A549 (cell line): ENCODE measurements at regions not wholly inside any gene's neighbourhood (a gene's known extent, or its start where the extent isn't known, plus 50 kb on each side); places are given as distances from the start of the nearest gene placed in this dataset.

Source experiments
- ATAC-seq, 2 experiments: fragments of 200-7000 bp in 1 of 2; fragments of >200 bp in 1 of 2; cut with Nextera tagmentation in 1 of 2; cut with Tn5 transposase in 1 of 2; 3 replicates each; pipeline versions ENCODE4 v1.8.0 to v1.9.1; 2018 to 2020; ENCODE audit warnings: mild to moderate bottlenecking in 1 of 2, moderate library complexity in 1 of 2
- CTCF ChIA-PET: fragments of 300-600 bp; sonication (Branson Sonifier 250); formaldehyde crosslinking; extraction: SDS; loops from one replicate; lab custom pipeline; 2021; ENCODE audit warnings: antibody characterized with exemption, inconsistent platforms; lab: Yijun Ruan, JAX
- POLR2A ChIA-PET: fragments of 350-600 bp; formaldehyde crosslinking; extraction: SDS; loops from one replicate; lab custom pipeline; 2021; ENCODE audit warnings: antibody characterized with exemption, inconsistent platforms; lab: Yijun Ruan, JAX
- DNase-seq, 2 experiments: peaks; one replicate each; pipeline versions ENCODE4 v3.0.0 to v3.0.0-alpha.2; 2011 to 2016; ENCODE audit warnings: low read depth in 1 of 2, low spot score in 1 of 2
- FAIRE-seq: peaks from 2 replicates; lab custom pipeline; 2011; peaks lifted over from hg19 to GRCh38; lab: Jason Lieb, UNC
- H3K27ac ChIP-seq, 2 experiments: fragments of >200 bp; sonication (Bioruptor Twin); formaldehyde crosslinking; 3 replicates each; pipeline ENCODE4 v1.5.1; 2016 to 2017
- H3K4me1 ChIP-seq: fragments of >200 bp; sonication (Bioruptor Twin); formaldehyde crosslinking; 3 replicates; pipeline ENCODE4 v1.6.1; 2016
- H3K4me2 ChIP-seq: fragments of >200 bp; sonication (Bioruptor Twin); formaldehyde crosslinking; 3 replicates; pipeline ENCODE4 v1.6.1; 2016
- H3K4me3 ChIP-seq: fragments of >200 bp; sonication (Bioruptor Twin); formaldehyde crosslinking; 3 replicates; pipeline ENCODE4 v1.5.1; 2016
- H3K9me3 ChIP-seq: fragments of >200 bp; sonication (Bioruptor Twin); formaldehyde crosslinking; 3 replicates; pipeline ENCODE4 v1.6.1; 2016
- CBX2 ChIP-seq: fragments of 200-600 bp; sonication (generic); IDR thresholded peaks from 2 replicates; pipeline ENCODE4 v1.6.1; 2016; ENCODE audit warnings: low read depth, mild to moderate bottlenecking, borderline replicate concordance
- EP300 ChIP-seq, 2 experiments: fragments of >200 bp; sonication (Bioruptor Twin); formaldehyde crosslinking; IDR thresholded peaks; 2 replicates in 1 of 2; 3 replicates in 1 of 2; pipeline ENCODE4 v1.6.1; 2016 to 2017
- FOSL2 ChIP-seq, 2 experiments: fragments of 450-650 bp in 1 of 2; fragments of >200 bp in 1 of 2; sonication (Bioruptor Twin) in 1 of 2; formaldehyde crosslinking; IDR thresholded peaks; 2 replicates each; pipeline versions ENCODE4 v1.5.0 to v1.6.1; 2016 to 2020; ENCODE audit warnings: mild to moderate bottlenecking in 1 of 2, moderate library complexity in 1 of 2
- FOXS1 ChIP-seq: fragments of 250-450 bp; sonication (Bioruptor Pico); IDR thresholded peaks from 2 replicates; pipeline ENCODE4 v1.5.0; 2020; ENCODE audit warnings: mild to moderate bottlenecking, moderate library complexity
- HOXB5 ChIP-seq: fragments of 250-450 bp; sonication (Bioruptor Pico); IDR thresholded peaks from 2 replicates; pipeline ENCODE4 v1.5.0; 2020; ENCODE audit warnings: mild to moderate bottlenecking, moderate library complexity
- MYC ChIP-seq: IDR thresholded peaks from 2 replicates; pipeline ENCODE4 v1.6.1; 2012; ENCODE audit warnings: mild to moderate bottlenecking, inconsistent platforms, low read length, improper control_type of control experiment, borderline replicate concordance
- PHF8 ChIP-seq: fragments of 200-600 bp; sonication (generic); IDR thresholded peaks from 2 replicates; pipeline ENCODE4 v1.6.1; 2016; ENCODE audit warnings: low read depth, mild to moderate bottlenecking, antibody characterized with exemption, moderate library complexity, borderline replicate concordance
- POLR2A ChIP-seq: IDR thresholded peaks from 2 replicates; pipeline ENCODE4 v1.6.1; 2012; ENCODE audit warnings: mild to moderate bottlenecking, low read length
- POLR2AphosphoS2 ChIP-seq: conservative IDR thresholded peaks from 2 replicates; pipeline ENCODE4 v1.6.1; 2012; ENCODE audit warnings: low read length, improper control_type of control experiment, inconsistent platforms
- RAD21 ChIP-seq, 2 experiments: fragments of >200 bp in 1 of 2; sonication (Bioruptor Twin) in 1 of 2; formaldehyde crosslinking in 1 of 2; IDR thresholded peaks in 1 of 2; conservative IDR thresholded peaks in 1 of 2; 2 replicates in 1 of 2; 3 replicates in 1 of 2; pipeline ENCODE4 v1.6.1; 2012 to 2018; ENCODE audit warnings: inconsistent platforms in 1 of 2
- SMC3 ChIP-seq: fragments of >200 bp; sonication (Bioruptor Twin); formaldehyde crosslinking; IDR thresholded peaks from 3 replicates; pipeline ENCODE4 v1.6.1; 2018; ENCODE audit warnings: inconsistent platforms
- SREBF2 ChIP-seq: fragments of 450-650 bp; IDR thresholded peaks from 2 replicates; pipeline ENCODE4 v1.6.1; 2014; ENCODE audit warnings: mild to moderate bottlenecking, moderate library complexity
- TFCP2L1 ChIP-seq: fragments of 250-450 bp; sonication (Bioruptor Pico); IDR thresholded peaks from 2 replicates; pipeline ENCODE4 v1.5.0; 2021; ENCODE audit warnings: mild to moderate bottlenecking
- ZC3H11A ChIP-seq: fragments of 450-650 bp; IDR thresholded peaks from 2 replicates; pipeline ENCODE4 v1.6.1; 2014; ENCODE audit warnings: antibody characterized with exemption, mild to moderate bottlenecking
- whole genome bisulfite sequencing: methylation state at CpG from one replicate; pipeline ENCODE4 v1.1.6; 2017; ENCODE audit errors: missing lambda C conversion rate; 5-methylcytosine and 5-hydroxymethylcytosine counted together
- TF ChIP-seq, protein P1 (sequence below): fragments of 450-650 bp; IDR thresholded peaks from 2 replicates; pipeline ENCODE4 v1.6.1; 2014; ENCODE audit warnings: antibody characterized with exemption
- TF ChIP-seq, protein P2 (sequence below): fragments of >200 bp; sonication (Bioruptor Twin); formaldehyde crosslinking; IDR thresholded peaks from 2 replicates; pipeline ENCODE4 v1.6.1; 2016
- TF ChIP-seq, protein P3 (sequence below): IDR thresholded peaks from 2 replicates; pipeline ENCODE4 v1.6.1; 2012
- TF ChIP-seq, protein P4 (sequence below): fragments of >200 bp; sonication (Bioruptor Twin); formaldehyde crosslinking; IDR thresholded peaks from 3 replicates; pipeline ENCODE4 v1.5.1; 2016
- TF ChIP-seq, protein P5 (sequence below): fragments of 200-600 bp; sonication (generic); IDR thresholded peaks from 2 replicates; pipeline ENCODE4 v1.6.1; 2016; ENCODE audit warnings: antibody characterized with exemption, mild to moderate bottlenecking, moderate library complexity
- TF ChIP-seq, protein P6 (sequence below): fragments of 250-450 bp; sonication (Bioruptor Pico); IDR thresholded peaks from 2 replicates; pipeline ENCODE4 v1.5.0; 2021; ENCODE audit warnings: mild to moderate bottlenecking, moderate library complexity, borderline replicate concordance
- TF ChIP-seq, protein P7 (sequence below): fragments of >200 bp; sonication (Bioruptor Twin); formaldehyde crosslinking; IDR thresholded peaks from 3 replicates; pipeline ENCODE4 v1.6.1; 2016

DNA sequence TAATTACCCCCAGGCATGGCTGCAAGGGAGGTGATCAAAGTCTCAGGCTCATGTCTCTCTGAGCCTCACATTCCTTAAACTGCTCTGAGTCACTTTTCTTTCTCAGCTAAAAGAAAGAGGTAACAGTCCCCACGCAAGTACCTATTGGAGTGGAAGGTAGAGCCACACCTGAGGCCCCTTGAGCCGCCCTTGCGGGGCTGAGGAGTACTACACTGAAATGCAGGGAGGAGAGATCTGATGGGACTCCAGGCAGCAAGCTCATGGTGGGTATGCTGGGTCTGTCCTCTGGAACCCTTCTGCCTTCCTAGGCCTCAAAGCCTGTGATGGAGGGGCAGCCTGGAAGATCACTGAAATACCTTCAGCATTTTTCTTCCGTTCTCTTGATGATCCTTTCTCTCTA, 960.0 kb downstream of the DNAJB9 start:
- POLR2A ChIA-PET = no interaction called here
- DNase-seq = no peak
- TF ChIP-seq, protein P1, sequence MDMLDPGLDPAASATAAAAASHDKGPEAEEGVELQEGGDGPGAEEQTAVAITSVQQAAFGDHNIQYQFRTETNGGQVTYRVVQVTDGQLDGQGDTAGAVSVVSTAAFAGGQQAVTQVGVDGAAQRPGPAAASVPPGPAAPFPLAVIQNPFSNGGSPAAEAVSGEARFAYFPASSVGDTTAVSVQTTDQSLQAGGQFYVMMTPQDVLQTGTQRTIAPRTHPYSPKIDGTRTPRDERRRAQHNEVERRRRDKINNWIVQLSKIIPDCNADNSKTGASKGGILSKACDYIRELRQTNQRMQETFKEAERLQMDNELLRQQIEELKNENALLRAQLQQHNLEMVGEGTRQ = no peak
- TF ChIP-seq ZC3H11A (no peak), TFCP2L1 (CRISPR knock-in tag) (no peak), PHF8 (no peak), POLR2AphosphoS2 (no peak), MYC (no peak), EP300 (IDR thresholded peaks at IDR 0.05) (no peak), SMC3 (no peak), HOXB5 (no peak), CBX2 (no peak), FOXS1 (CRISPR knock-in tag) (no peak), RAD21 (conservative IDR thresholded peaks at IDR 0.05 in 1 of 2, IDR thresholded peaks at IDR 0.05 in 1 of 2) (no peak)
- TF ChIP-seq, protein P2, sequence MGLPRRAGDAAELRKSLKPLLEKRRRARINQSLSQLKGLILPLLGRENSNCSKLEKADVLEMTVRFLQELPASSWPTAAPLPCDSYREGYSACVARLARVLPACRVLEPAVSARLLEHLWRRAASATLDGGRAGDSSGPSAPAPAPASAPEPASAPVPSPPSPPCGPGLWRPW = no peak
- TF ChIP-seq, all 56 proteins: peak for 0
- Histone ChIP-seq H3K9me3 (no peaks in the 10 kb centered on the region), H3K4me3 (no peak overlapping the region), H3K4me1 (no peaks in the 10 kb centered on the region), H3K4me2 (no peak overlapping the region), H3K27ac (no peak overlapping the region)
- WGBS = 34% methylated on average over 4 of the region's 4 CpGs
- CTCF ChIA-PET = no interaction called here
- ATAC-seq (peak in 1 of 2 experiments; percentile 42; a peak in 1 of 6 replicates), FAIRE-seq (no peak)

DNA sequence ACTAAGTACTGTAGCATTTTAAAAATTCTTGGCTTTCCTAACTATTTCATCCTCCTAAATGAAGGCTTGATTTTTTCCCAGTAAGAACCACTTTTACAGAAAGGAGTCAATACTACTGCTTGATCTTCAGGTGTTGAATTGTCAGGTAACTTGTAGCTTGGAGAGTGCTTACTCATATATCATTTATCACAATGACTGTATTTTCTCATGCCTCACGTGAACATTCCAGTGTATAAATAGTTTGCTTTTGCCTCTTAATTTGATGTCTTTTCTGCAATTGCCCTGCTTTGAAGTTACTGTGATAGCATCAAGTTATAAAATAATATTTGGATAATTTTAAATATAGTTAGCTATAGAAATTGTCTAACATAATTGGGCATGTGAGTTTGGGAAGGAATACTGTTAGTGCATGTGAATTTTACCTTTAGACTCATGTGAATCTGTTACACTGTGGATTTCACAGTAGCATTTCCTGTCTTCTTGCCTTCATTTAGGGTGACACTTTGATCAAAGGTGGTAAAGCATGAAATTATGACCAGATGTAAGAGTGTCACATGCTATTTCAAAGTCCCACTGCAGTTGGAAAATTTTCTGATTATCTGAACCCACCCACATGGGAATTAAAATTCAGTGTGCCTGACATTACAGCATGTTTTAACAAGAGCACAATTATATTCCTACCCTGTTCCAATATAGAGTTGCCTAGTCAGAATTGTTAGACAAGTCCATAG, 962.8 kb downstream of the DNAJB9 start:
- CTCF ChIA-PET = interaction anchor here (0.9 kb wide), 1 partner anchor 12 kb away, joined by 3 read pairs; no protein-coding TSS in a partner anchor
- POLR2A ChIA-PET = no interaction called here

DNA sequence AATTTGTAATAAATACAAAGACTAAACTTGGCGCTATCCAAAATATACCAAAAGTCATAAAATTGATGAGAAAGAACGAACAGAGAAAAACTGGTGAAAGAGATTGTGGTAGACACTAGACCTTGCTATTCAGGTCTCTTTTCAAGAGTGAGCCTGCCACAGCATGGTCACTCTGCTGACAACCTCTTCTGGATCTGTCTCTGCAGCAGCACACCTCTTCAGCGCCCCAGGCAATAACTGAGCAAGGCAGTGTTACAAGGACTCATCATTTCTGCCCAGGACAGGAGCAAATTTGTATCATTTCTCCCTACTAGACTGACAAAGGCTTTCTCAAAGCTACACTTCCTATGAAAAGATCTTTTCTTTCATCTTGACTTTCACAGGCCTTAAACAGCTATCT, 976.0 kb downstream of the DNAJB9 start:
- Histone ChIP-seq H3K4me1 (0 out of 3 replicates have a peak, but pooled peaks cover 3% of the 10 kb centered on the region), H3K4me3 (no peak overlapping the region), H3K27ac (no peak overlapping the region), H3K9me3 (no peaks in the 10 kb centered on the region), H3K4me2 (no peak overlapping the region)
- POLR2A ChIA-PET = no interaction called here
- CTCF ChIA-PET = no interaction called here
- no peak for ATAC-seq
- WGBS = 12% methylated on average over 3 of the region's 3 CpGs
- DNase-seq = no peak
- no peak for FAIRE-seq
- TF ChIP-seq, protein P3, sequence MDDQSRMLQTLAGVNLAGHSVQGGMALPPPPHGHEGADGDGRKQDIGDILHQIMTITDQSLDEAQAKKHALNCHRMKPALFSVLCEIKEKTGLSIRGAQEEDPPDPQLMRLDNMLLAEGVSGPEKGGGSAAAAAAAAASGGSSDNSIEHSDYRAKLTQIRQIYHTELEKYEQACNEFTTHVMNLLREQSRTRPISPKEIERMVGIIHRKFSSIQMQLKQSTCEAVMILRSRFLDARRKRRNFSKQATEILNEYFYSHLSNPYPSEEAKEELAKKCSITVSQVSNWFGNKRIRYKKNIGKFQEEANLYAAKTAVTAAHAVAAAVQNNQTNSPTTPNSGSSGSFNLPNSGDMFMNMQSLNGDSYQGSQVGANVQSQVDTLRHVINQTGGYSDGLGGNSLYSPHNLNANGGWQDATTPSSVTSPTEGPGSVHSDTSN = no peak
- TF ChIP-seq, protein P4, sequence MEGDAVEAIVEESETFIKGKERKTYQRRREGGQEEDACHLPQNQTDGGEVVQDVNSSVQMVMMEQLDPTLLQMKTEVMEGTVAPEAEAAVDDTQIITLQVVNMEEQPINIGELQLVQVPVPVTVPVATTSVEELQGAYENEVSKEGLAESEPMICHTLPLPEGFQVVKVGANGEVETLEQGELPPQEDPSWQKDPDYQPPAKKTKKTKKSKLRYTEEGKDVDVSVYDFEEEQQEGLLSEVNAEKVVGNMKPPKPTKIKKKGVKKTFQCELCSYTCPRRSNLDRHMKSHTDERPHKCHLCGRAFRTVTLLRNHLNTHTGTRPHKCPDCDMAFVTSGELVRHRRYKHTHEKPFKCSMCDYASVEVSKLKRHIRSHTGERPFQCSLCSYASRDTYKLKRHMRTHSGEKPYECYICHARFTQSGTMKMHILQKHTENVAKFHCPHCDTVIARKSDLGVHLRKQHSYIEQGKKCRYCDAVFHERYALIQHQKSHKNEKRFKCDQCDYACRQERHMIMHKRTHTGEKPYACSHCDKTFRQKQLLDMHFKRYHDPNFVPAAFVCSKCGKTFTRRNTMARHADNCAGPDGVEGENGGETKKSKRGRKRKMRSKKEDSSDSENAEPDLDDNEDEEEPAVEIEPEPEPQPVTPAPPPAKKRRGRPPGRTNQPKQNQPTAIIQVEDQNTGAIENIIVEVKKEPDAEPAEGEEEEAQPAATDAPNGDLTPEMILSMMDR = no peak
- TF ChIP-seq, protein P5, sequence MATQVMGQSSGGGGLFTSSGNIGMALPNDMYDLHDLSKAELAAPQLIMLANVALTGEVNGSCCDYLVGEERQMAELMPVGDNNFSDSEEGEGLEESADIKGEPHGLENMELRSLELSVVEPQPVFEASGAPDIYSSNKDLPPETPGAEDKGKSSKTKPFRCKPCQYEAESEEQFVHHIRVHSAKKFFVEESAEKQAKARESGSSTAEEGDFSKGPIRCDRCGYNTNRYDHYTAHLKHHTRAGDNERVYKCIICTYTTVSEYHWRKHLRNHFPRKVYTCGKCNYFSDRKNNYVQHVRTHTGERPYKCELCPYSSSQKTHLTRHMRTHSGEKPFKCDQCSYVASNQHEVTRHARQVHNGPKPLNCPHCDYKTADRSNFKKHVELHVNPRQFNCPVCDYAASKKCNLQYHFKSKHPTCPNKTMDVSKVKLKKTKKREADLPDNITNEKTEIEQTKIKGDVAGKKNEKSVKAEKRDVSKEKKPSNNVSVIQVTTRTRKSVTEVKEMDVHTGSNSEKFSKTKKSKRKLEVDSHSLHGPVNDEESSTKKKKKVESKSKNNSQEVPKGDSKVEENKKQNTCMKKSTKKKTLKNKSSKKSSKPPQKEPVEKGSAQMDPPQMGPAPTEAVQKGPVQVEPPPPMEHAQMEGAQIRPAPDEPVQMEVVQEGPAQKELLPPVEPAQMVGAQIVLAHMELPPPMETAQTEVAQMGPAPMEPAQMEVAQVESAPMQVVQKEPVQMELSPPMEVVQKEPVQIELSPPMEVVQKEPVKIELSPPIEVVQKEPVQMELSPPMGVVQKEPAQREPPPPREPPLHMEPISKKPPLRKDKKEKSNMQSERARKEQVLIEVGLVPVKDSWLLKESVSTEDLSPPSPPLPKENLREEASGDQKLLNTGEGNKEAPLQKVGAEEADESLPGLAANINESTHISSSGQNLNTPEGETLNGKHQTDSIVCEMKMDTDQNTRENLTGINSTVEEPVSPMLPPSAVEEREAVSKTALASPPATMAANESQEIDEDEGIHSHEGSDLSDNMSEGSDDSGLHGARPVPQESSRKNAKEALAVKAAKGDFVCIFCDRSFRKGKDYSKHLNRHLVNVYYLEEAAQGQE = no peak
- TF ChIP-seq POLR2A (no peak), FOSL2 (IDR thresholded peaks at IDR 0.05) (no peak), FOSL2 (CRISPR knock-in tag; IDR thresholded peaks at IDR 0.05) (no peak), SREBF2 (no peak)
- TF ChIP-seq, protein P6, sequence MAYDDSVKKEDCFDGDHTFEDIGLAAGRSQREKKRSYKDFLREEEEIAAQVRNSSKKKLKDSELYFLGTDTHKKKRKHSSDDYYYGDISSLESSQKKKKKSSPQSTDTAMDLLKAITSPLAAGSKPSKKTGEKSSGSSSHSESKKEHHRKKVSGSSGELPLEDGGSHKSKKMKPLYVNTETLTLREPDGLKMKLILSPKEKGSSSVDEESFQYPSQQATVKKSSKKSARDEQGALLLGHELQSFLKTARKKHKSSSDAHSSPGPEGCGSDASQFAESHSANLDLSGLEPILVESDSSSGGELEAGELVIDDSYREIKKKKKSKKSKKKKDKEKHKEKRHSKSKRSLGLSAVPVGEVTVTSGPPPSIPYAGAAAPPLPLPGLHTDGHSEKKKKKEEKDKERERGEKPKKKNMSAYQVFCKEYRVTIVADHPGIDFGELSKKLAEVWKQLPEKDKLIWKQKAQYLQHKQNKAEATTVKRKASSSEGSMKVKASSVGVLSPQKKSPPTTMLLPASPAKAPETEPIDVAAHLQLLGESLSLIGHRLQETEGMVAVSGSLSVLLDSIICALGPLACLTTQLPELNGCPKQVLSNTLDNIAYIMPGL (CRISPR knock-in tag) = no peak

More for the DNA sequence above, 962.8 kb downstream of the DNAJB9 start:
- FAIRE-seq (peak; percentile 32), DNase-seq (no peak), ATAC-seq (no peak)
- no peaks in the 10 kb centered on the region for H3K9me3 ChIP-seq
- H3K4me1 ChIP-seq = no peaks in the 10 kb centered on the region
- 37% methylated on average over 1 of the region's 1 CpG for WGBS
- H3K27ac ChIP-seq = no peak overlapping the region
- TF ChIP-seq POLR2A = no peak
- TF ChIP-seq, protein P7, sequence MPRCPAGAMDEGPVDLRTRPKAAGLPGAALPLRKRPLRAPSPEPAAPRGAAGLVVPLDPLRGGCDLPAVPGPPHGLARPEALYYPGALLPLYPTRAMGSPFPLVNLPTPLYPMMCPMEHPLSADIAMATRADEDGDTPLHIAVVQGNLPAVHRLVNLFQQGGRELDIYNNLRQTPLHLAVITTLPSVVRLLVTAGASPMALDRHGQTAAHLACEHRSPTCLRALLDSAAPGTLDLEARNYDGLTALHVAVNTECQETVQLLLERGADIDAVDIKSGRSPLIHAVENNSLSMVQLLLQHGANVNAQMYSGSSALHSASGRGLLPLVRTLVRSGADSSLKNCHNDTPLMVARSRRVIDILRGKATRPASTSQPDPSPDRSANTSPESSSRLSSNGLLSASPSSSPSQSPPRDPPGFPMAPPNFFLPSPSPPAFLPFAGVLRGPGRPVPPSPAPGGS = no peak
- H3K4me3 ChIP-seq = no peak overlapping the region
- no peak overlapping the region for H3K4me2 ChIP-seq
